Stimulated activated memory B cell treated with anti-CD40 and anti-IgM and Interleukin-4, amounts not matched to agents 10 μg/mL and 1 μg/mL and 100 μg/mL, for 72 hours (primary cell): ENCODE measurements at regions not wholly inside any gene's neighbourhood (a gene's known extent, or its start where the extent isn't known, plus 50 kb on each side); places are given as distances from the start of the nearest gene placed in this dataset.
"Not testable (repeated sequence)": the region's sequence is repeated elsewhere in the genome, so short reads cannot be mapped to it uniquely, and the experiment has no call there.

Experiments used
- ATAC-seq: fragments of 150-1000 bp; cut with Tn5 transposase; 2 replicates; pipeline ENCODE4 v1.10.0; 2021
- H3K27ac Mint-ChIP-seq: one replicate; pipeline ENCODE4 v1.8.0; 2022; ENCODE audit warnings: mild to moderate bottlenecking, mixed read lengths
- H3K27me3 Mint-ChIP-seq: one replicate; pipeline ENCODE4 v1.8.0; 2022; ENCODE audit warnings: mixed read lengths
- H3K36me3 Mint-ChIP-seq: one replicate; pipeline ENCODE4 v1.8.0; 2022; ENCODE audit warnings: mixed read lengths
- H3K4me1 Mint-ChIP-seq: one replicate; pipeline ENCODE4 v1.8.0; 2022; ENCODE audit warnings: mixed read lengths
- H3K4me3 Mint-ChIP-seq: one replicate; pipeline ENCODE4 v1.8.0; 2022; ENCODE audit warnings: mild to moderate bottlenecking, moderate library complexity, mixed read lengths
- H3K9me3 Mint-ChIP-seq: one replicate; pipeline ENCODE4 v1.8.0; 2022; ENCODE audit warnings: mixed read lengths

DNA sequence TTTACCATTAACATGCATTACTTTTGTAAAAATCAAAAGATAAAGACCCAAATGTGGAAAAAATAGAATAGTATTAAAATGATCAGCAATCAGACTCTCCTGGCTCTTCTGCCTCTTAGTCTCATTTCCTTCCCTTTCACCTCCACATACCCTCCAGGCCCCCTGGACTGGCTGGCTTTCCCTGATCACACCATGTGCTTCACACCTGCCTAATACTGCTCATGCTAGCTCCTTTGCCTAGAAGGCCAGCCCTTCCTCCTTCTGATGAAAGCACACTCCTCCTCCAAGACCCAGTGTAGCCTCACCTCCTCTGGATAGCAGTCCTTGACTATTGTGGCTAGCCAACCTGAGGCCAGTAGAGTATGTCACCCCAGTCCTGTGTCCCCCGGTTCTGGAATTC is 182.0 kb upstream of the HEY2 start:
- Mint-ChIP-seq H3K27me3 (peaks cover 9% of the 10 kb centered on the region), H3K36me3 (no peaks in the 10 kb centered on the region), H3K9me3 (no peaks in the 10 kb centered on the region), H3K4me1 (peaks cover 4% of the 10 kb centered on the region), H3K4me3 (no peak overlapping the region), H3K27ac (no peak overlapping the region)
- ATAC-seq = no peak

DNA sequence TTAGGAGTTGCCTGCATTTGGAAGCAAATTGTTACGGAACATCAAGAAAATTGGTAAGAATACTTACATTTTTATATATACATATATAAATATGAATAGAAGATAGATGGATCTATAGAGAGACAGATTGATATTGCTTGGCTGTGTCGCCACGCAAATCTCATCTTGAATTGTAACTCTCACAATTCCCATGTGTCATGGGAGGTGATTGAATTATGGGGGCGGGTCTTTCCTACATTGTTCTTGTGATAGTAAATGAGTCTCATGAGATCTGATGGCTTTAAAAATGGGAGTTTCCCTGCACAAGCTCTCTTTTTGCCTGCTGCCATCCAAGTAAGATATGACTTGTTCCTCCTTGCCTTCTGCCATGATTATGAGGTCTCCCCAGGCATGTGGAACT is 180.8 kb upstream of the HEY2 start:
- Mint-ChIP-seq H3K9me3 (no peaks in the 10 kb centered on the region), H3K4me3 (no peak overlapping the region), H3K4me1 (peaks cover 4% of the 10 kb centered on the region), H3K27ac (no peak overlapping the region), H3K36me3 (no peaks in the 10 kb centered on the region), H3K27me3 (peaks cover 9% of the 10 kb centered on the region)
- ATAC-seq = no peak

DNA sequence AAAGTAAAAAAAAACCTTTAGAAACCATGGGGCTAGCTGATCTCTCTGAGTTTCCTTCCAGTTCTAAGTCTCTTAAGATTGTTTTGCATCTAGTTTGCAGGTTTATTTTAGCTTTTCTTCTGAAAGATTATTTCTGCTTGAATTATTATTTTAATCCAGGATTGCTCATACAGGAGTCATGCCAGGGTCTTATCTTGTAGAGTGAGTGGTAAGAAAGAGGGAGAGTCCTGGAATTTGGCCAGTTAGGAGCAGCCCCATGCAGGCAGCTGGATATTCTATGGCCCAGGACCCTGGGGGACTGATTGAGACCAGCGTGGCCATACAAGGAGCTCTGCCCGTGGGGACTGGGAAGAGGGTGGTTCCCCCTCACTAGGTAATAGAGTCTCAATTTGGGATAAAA is 178.9 kb upstream of the HEY2 start:
- no peaks in the 10 kb centered on the region for H3K36me3 Mint-ChIP-seq
- no peak overlapping the region for H3K27ac Mint-ChIP-seq
- no peak overlapping the region for H3K4me3 Mint-ChIP-seq
- H3K27me3 Mint-ChIP-seq = peaks cover 9% of the 10 kb centered on the region
- ATAC-seq = no peak
- H3K9me3 Mint-ChIP-seq = no peaks in the 10 kb centered on the region
- H3K4me1 Mint-ChIP-seq = peaks cover 4% of the 10 kb centered on the region

DNA sequence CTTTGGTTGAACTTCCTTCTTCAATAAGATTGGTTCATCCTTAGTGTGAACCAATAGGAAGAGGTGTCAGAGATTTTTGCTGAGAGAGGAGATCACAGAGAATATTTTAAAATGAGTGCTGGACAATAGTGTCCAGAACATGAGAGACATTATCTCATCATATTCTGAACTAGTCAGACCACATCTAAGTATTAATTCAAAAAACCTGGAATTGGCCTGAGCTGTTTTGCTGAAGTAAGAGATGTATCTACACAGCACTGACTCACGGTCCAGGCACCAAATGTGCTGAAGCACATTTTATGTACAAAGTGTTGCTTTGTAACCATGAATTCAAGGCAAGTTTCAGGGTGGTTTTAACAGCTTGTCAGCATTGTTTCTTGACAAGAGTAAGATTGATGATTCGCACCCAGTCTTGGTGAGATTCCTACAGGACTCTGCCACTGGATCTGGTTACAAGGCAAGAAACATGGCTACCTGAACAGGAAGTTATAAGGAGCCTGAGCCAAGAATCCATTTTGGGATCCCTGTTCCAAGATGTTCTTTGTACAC is 178.2 kb upstream of the HEY2 start:
- H3K4me1 Mint-ChIP-seq = peaks cover 4% of the 10 kb centered on the region

DNA sequence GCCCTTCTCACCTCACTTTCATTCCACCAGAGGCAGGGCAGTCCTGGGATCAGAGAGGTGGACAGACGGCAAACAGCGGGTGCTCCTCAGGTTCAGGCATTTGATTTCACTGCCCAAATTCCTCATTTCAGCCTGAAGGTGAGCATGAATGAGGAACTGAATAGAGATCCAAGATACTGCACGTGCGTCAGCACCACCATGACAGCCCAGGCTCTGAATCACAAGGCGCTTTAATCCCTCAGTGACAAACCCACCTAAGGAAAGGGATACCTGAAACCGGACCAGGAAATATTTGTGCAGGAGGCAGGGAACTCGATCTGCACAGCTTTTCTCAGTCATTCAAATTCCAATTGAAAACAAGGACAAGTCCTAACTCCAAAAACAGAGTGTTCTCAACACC is 174.8 kb upstream of the HEY2 start:
- Mint-ChIP-seq H3K4me1 (peaks cover 4% of the 10 kb centered on the region), H3K9me3 (no peaks in the 10 kb centered on the region), H3K4me3 (no peak overlapping the region), H3K27ac (no peak overlapping the region), H3K36me3 (no peaks in the 10 kb centered on the region), H3K27me3 (peaks cover 20% of the 10 kb centered on the region)
- no peak for ATAC-seq

More for the DNA sequence above, 178.2 kb upstream of the HEY2 start:
- ATAC-seq = no peak
- H3K27ac Mint-ChIP-seq = no peak overlapping the region
- peaks cover 14% of the 10 kb centered on the region for H3K27me3 Mint-ChIP-seq
- H3K4me3 Mint-ChIP-seq = no peak overlapping the region
- H3K9me3 Mint-ChIP-seq = no peaks in the 10 kb centered on the region
- no peaks in the 10 kb centered on the region for H3K36me3 Mint-ChIP-seq

DNA sequence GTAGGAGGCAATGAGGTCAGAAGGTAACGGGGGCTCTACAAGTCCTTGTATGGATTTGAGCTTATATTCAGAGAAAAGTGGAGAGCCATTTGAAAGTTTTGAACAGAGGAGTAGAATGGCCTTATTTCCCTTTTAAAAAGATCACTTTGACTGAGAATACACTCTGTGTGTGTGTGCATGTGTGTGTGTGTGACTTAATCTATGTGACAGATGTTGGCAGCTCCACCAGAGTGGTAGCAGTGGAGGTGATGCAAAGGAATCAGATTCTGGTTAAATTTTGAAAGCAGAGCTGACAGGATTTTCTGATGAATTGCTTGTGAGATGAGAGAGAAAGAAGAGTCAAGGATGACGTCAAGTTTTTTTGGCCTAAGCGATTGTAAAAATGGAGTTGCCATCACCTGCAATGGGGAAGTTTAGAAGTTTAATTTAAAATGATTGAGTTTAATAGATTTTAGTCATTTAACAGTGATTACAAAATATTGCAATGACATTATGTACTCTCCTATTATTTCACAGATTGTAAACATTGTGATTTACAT is 172.2 kb upstream of the HEY2 start:
- peaks cover 15% of the 10 kb centered on the region for H3K27me3 Mint-ChIP-seq
- no peak overlapping the region for H3K4me3 Mint-ChIP-seq
- H3K27ac Mint-ChIP-seq = no peak overlapping the region
- H3K4me1 Mint-ChIP-seq = no peaks in the 10 kb centered on the region
- no peak for ATAC-seq
- no peaks in the 10 kb centered on the region for H3K36me3 Mint-ChIP-seq
- no peaks in the 10 kb centered on the region for H3K9me3 Mint-ChIP-seq

DNA sequence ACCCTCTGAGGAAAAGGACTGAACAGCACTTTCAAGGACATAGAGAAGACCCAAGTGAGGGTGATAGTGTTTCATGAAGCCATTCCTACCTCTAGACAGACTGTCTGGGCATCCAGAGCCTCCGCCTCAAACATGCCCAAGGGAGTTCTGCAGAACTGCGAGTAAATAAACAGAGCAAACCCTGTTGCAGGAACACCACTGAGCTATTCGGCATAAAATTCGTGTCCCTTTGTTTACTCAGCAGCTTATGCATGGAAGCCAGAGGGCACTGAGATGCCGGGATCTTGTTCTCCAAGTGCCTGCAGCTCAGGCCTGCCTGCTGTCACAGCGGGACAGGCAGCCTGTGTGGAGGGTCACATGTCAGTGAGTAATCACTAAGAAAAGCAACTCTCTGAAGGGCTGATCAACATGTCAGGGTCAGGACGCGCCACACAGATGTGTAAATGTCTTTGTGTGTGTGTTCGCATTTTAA is 164.9 kb upstream of the HEY2 start:
- ATAC-seq = no peak
- H3K36me3 Mint-ChIP-seq = no peaks in the 10 kb centered on the region
- no peak overlapping the region for H3K4me3 Mint-ChIP-seq
- no peaks in the 10 kb centered on the region for H3K9me3 Mint-ChIP-seq
- no peaks in the 10 kb centered on the region for H3K4me1 Mint-ChIP-seq
- H3K27me3 Mint-ChIP-seq = peaks cover 29% of the 10 kb centered on the region
- no peak overlapping the region for H3K27ac Mint-ChIP-seq

DNA sequence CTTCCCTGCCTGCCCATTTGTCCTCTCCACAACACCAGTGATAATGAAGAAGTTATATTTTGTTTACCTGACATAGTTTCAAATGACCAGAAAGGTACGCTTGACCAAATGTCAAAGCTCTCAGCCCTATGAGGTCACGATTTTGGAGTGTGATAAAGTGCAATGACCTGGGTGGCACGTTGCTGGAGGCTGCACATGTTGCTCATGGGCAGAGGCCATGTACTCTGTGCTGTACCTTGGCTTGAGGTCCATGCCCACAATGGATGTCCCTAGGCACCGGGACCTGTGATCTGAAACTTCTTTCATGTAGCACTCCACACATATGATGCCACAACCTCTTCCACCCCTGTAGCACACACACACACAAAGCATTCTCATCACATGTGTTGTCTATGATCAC is 164.0 kb upstream of the HEY2 start:
- Mint-ChIP-seq H3K9me3 (no peaks in the 10 kb centered on the region), H3K4me1 (no peaks in the 10 kb centered on the region), H3K27me3 (peaks cover 33% of the 10 kb centered on the region), H3K36me3 (no peaks in the 10 kb centered on the region), H3K27ac (no peak overlapping the region), H3K4me3 (no peak overlapping the region)
- no peak for ATAC-seq

DNA sequence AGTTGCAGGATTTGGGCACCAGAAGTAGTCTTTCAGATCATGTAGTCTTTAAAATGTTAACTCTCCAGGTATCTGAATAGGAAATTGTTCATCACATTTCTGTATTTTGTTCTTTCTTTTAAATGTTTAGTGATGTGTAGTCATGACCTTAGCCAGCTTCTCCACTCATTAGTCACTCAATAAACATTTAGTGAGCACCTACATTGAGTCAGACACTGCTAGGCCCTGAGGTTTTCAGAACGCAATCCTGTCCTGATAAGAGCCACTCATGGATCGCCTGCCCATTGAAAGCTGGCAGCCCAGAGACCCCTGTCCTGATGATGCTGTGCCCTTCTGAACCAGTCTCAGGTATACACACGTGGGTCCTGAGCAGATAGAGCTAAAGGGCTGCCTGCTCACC is 163.4 kb upstream of the HEY2 start:
- Mint-ChIP-seq H3K27me3 (peaks cover 33% of the 10 kb centered on the region), H3K36me3 (no peaks in the 10 kb centered on the region), H3K4me3 (no peak overlapping the region), H3K27ac (no peak overlapping the region), H3K4me1 (no peaks in the 10 kb centered on the region), H3K9me3 (no peaks in the 10 kb centered on the region)
- ATAC-seq = no peak

DNA sequence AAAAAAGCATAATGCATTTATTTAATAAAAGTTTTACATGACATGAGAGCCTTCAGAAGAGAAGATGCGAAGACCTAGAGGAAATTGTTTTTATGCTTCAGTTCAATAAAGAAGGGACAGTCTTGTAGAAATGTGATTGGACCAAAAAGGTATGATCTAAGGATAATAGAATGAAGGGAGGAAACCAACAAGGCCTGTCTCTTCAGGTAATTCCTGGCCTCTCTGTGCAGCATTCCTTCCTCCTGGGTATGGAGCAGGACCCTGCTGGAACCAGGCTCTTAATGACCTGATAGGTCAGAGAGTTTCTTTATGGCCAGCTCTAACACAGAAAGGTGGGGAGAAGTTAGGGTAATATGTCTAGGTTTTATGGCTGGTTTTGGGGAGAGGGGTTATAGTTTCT is 162.8 kb upstream of the HEY2 start:
- no peak overlapping the region for H3K4me3 Mint-ChIP-seq
- H3K27ac Mint-ChIP-seq = no peak overlapping the region
- H3K9me3 Mint-ChIP-seq = no peaks in the 10 kb centered on the region
- no peaks in the 10 kb centered on the region for H3K36me3 Mint-ChIP-seq
- peaks cover 34% of the 10 kb centered on the region for H3K27me3 Mint-ChIP-seq
- no peaks in the 10 kb centered on the region for H3K4me1 Mint-ChIP-seq
- ATAC-seq = no peak

DNA sequence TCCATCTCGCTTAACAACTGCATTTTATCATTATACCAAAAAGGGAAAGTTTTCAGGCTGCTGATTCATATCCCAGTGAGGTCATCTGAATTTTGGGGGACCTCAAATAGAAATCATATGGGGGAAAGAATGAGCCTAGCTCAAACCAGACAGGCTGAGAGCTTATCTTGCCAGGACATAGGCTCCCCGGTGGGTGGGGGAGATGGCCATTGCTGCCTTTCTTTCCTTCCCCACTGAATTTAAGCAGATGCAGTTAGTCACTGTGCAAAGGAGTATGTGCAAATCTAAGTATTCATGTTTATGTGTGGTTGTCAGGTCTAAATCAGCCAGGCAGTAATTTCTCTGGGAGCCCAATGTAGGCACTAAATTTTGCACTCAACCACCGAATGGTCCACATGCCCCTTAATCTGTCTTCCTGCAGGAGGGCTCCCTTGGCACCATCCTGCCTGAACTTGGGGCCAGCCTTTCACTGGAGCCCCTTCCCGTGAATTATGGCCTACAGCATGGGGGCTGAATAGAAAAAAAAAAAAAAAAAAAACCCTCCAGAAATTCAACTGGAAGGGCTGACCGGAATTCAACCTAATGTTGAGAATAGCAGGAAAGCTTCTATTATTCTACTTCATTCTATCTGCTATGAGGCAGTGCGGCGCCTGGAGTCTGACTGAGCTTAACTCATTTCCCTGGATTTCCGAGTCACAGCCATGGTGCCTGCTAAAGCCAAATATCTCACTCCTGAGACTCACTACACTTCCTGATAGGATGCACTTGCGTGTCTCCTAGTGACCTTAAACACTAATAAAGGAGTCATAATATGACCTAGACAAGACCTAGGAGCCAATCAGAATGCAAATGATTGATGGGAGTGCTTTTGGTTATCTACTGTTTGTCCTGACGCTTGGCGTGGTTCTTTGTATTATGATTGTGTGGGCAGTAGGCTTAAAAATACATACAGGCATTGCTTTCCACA is 161.5 kb upstream of the HEY2 start:
- Mint-ChIP-seq H3K4me3 (no peak overlapping the region), H3K9me3 (no peaks in the 10 kb centered on the region), H3K27me3 (peaks cover 30% of the 10 kb centered on the region), H3K27ac (no peak overlapping the region), H3K4me1 (no peaks in the 10 kb centered on the region), H3K36me3 (no peaks in the 10 kb centered on the region)
- no peak for ATAC-seq

DNA sequence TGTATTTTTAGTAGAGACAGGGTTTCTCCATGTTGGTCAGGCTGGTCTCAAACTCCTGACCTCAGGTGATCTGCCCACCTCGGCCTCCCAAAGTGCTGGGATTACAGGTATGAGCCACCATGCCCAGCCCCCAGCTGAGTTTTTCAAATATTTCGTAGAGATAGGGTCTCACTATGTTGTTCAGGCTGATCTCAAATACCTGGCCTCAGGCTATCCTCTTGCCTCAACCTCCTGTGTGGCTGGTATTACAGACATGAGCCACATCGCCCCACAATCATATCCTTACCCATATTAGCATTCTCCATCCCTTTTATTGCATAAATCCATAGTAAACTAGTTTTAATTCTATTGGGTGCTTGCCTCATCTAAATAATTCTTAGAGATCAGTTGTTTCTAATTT is 157.6 kb upstream of the HEY2 start:
- not testable (repeated sequence) for ATAC-seq, H3K4me1 Mint-ChIP-seq, H3K27ac Mint-ChIP-seq, H3K9me3 Mint-ChIP-seq, H3K36me3 Mint-ChIP-seq, H3K4me3 Mint-ChIP-seq
- H3K27me3 Mint-ChIP-seq = peaks cover 21% of the 10 kb centered on the region

DNA sequence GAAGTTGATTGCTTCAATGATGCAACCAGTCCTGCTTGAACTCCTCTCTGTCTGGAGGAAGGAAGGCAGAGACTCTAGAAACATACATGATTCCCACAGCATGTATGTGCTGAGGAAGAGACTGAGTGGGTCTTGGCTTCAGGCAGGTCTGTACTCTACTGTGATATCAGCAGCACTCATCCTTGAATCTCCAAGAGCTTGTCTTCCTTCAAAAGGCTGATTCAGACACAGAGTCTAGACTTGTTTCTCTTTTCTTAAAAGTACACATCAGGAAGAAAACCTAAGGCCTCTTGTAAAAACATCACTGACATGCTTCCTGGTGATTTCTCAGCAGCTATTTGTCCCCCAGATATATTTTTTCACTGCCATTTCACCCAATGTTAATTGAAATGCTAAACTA is 155.7 kb upstream of the HEY2 start:
- H3K36me3 Mint-ChIP-seq = no peaks in the 10 kb centered on the region
- ATAC-seq = no peak

DNA sequence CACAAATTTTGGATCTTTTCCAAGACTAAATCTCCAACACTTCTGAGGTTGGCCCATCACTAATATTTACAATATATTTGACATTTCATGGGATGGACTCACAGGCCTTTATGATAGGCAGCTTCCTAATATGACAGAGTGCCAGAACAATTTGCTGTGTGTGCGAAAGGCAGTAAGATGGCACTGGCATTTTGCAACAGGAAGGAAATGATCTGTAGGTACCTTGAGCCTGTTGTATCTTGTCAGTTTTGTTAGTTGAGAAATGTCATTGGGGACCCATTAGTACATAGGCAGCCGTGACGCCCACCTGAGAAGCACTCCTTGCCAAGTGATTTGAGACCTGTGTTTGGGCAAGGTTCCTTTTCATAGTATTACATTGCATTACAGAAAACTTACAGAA is 153.4 kb upstream of the HEY2 start:
- Mint-ChIP-seq H3K4me1 (no peaks in the 10 kb centered on the region), H3K9me3 (no peaks in the 10 kb centered on the region), H3K27me3 (peaks cover 44% of the 10 kb centered on the region), H3K4me3 (no peak overlapping the region), H3K36me3 (no peaks in the 10 kb centered on the region), H3K27ac (no peak overlapping the region)
- ATAC-seq = no peak

More for the DNA sequence above, 155.7 kb upstream of the HEY2 start:
- H3K9me3 Mint-ChIP-seq = no peaks in the 10 kb centered on the region
- no peak overlapping the region for H3K27ac Mint-ChIP-seq
- H3K4me3 Mint-ChIP-seq = no peak overlapping the region
- H3K4me1 Mint-ChIP-seq = no peaks in the 10 kb centered on the region
- H3K27me3 Mint-ChIP-seq = peaks cover 29% of the 10 kb centered on the region

DNA sequence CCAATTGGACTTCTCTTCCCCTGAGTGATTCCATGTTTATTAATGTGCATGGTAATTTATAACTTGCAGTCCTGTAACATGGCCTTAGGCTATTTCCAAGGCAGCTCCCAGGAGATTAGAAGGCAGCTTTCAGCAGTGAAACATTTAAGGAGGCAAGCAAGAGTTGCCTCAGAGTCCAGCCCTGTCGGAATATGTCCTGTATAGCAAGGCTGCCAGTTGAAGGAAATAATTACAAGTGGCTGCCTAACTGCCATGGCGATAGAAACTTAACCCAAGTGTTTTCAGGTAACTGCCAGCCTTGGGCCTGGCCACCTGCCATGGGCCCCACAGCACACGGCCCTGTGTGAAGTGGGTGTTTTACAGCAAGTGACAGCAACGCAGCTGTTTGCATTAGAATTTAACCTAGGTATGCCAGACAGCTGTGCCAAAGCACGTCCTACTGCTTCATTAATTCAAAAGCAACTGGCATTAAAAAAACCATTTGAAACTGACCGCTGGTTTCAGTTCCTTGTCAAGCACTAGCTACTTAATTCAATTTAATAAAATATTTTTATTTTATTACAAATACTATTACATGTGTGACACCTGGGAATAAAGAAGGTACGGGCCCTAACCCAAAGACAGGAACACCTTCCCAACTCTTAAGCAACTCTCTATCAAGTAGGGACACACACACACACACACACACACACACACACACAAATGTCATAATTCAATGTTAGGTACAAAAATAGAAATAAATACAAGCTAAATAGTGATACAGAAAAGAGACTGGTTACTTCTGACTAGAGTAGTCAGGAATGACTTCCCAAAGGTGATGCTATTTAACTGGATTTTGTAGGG is 151.8 kb upstream of the HEY2 start:
- no peaks in the 10 kb centered on the region for H3K9me3 Mint-ChIP-seq
- no peak overlapping the region for H3K27ac Mint-ChIP-seq
- no peaks in the 10 kb centered on the region for H3K4me1 Mint-ChIP-seq
- peak; percentile 57 for ATAC-seq
- peaks cover 40% of the 10 kb centered on the region for H3K27me3 Mint-ChIP-seq
- H3K36me3 Mint-ChIP-seq = no peaks in the 10 kb centered on the region
- no peak overlapping the region for H3K4me3 Mint-ChIP-seq
